ENCODE measurements at regions not wholly inside any gene's neighbourhood (a gene's known extent, or its start where the extent isn't known, plus 50 kb on each side); places are given as distances from the start of the nearest gene placed in this dataset.

DNA sequence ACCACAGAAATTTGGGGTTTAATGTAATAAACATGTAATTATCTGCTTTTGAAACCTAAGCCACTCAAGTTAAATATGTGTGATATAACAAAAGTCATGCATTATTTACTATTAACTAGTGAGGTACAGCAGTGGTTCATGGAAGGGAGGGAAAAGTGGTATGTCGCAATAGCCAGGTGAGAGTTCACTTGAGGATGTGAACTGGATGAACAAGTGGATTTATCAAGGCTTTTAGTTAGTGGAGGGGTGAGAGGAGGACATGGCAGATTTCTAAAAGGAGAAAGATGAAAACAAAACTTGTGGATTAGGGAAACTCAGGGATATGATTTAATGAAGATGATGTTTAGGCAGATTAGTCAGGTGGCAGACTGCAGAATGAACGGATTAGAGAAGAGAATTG, 141.3 kb upstream of the NFIB start:
- intact Hi-C loops (cut with micrococcal nuclease; ENCODE audit: unreplicated experiment): no loop called here

GRCh38 chr9:14453286-14453685, 139.3 kb upstream of the NFIB start:
- no peak for DNase-seq (ENCODE audit: low spot score)
- ChIA-PET POLR2A (ENCODE audit: low non-redundant PET) (no interaction called here), CTCF (no interaction called here)
- Histone ChIP-seq H3K27me3 (replicated peaks; ENCODE audit: insufficient read depth, low read depth, low read length, poor library complexity) (no peaks in the 10 kb centered on the region), H3K36me3 (ENCODE audit: insufficient read depth, low read length, poor library complexity, severe bottlenecking) (no peaks in the 10 kb centered on the region), H3K27ac (ENCODE audit: low read depth, low read length, poor library complexity, severe bottlenecking) (no peak overlapping the region), H3K4me3 (ENCODE audit: low read depth, low read length, poor library complexity, severe bottlenecking) (no peak overlapping the region), H3K4me1 (ENCODE audit: insufficient read depth, low read length, poor library complexity, severe bottlenecking) (no peaks in the 10 kb centered on the region), H3K9me3 (ENCODE audit: low read depth, low read length, poor library complexity, severe bottlenecking) (no peaks in the 10 kb centered on the region)
- BruUV-seq (replicated peaks): no TSS peak
- TF ChIP-seq EZH2 (IDR thresholded peaks at IDR 0.05; ENCODE audit: borderline replicate concordance, low read depth, low read length, poor library complexity, severe bottlenecking): no peak
- TF ChIP-seq, protein P1, sequence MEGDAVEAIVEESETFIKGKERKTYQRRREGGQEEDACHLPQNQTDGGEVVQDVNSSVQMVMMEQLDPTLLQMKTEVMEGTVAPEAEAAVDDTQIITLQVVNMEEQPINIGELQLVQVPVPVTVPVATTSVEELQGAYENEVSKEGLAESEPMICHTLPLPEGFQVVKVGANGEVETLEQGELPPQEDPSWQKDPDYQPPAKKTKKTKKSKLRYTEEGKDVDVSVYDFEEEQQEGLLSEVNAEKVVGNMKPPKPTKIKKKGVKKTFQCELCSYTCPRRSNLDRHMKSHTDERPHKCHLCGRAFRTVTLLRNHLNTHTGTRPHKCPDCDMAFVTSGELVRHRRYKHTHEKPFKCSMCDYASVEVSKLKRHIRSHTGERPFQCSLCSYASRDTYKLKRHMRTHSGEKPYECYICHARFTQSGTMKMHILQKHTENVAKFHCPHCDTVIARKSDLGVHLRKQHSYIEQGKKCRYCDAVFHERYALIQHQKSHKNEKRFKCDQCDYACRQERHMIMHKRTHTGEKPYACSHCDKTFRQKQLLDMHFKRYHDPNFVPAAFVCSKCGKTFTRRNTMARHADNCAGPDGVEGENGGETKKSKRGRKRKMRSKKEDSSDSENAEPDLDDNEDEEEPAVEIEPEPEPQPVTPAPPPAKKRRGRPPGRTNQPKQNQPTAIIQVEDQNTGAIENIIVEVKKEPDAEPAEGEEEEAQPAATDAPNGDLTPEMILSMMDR (conservative IDR thresholded peaks at IDR 0.05; ENCODE audit: low read depth, low read length): no peak
- intact Hi-C loops (cut with micrococcal nuclease; ENCODE audit: unreplicated experiment): no loop called here

More for the DNA sequence above, 141.3 kb upstream of the NFIB start:
- Histone ChIP-seq H3K27ac (ENCODE audit: low read depth, low read length, poor library complexity, severe bottlenecking) (no peak overlapping the region), H3K27me3 (replicated peaks; ENCODE audit: insufficient read depth, low read depth, low read length, poor library complexity) (no peaks in the 10 kb centered on the region), H3K4me3 (ENCODE audit: low read depth, low read length, poor library complexity, severe bottlenecking) (no peak overlapping the region), H3K4me1 (ENCODE audit: insufficient read depth, low read length, poor library complexity, severe bottlenecking) (no peaks in the 10 kb centered on the region), H3K36me3 (ENCODE audit: insufficient read depth, low read length, poor library complexity, severe bottlenecking) (no peaks in the 10 kb centered on the region), H3K9me3 (ENCODE audit: low read depth, low read length, poor library complexity, severe bottlenecking) (no peaks in the 10 kb centered on the region)
- no peak for DNase-seq (ENCODE audit: low spot score)
- TF ChIP-seq, protein P1 (conservative IDR thresholded peaks at IDR 0.05; ENCODE audit: low read depth, low read length): no peak
- no peak for TF ChIP-seq EZH2 (IDR thresholded peaks at IDR 0.05; ENCODE audit: borderline replicate concordance, low read depth, low read length, poor library complexity, severe bottlenecking)
- ChIA-PET CTCF (no interaction called here), POLR2A (ENCODE audit: low non-redundant PET) (no interaction called here)
- no TSS peak for BruUV-seq (replicated peaks)

- no peaks in the 10 kb centered on the region for H3K27me3 ChIP-seq (replicated peaks; ENCODE audit: insufficient read depth, low read depth, low read length, poor library complexity)
These were observed 138.6 kb upstream of the NFIB start for GRCh38 chr9:14452539-14452938.

More at GRCh38 chr9:14452539-14452938, 138.6 kb upstream of the NFIB start:
- POLR2A ChIA-PET (ENCODE audit: low non-redundant PET): no interaction called here
- Histone ChIP-seq H3K36me3 (ENCODE audit: insufficient read depth, low read length, poor library complexity, severe bottlenecking) (no peaks in the 10 kb centered on the region), H3K4me3 (ENCODE audit: low read depth, low read length, poor library complexity, severe bottlenecking) (no peak overlapping the region), H3K4me1 (ENCODE audit: insufficient read depth, low read length, poor library complexity, severe bottlenecking) (no peaks in the 10 kb centered on the region), H3K9me3 (ENCODE audit: low read depth, low read length, poor library complexity, severe bottlenecking) (no peaks in the 10 kb centered on the region), H3K27ac (ENCODE audit: low read depth, low read length, poor library complexity, severe bottlenecking) (no peak overlapping the region)
- TF ChIP-seq, protein P1 (conservative IDR thresholded peaks at IDR 0.05; ENCODE audit: low read depth, low read length): no peak
- no peak for TF ChIP-seq EZH2 (IDR thresholded peaks at IDR 0.05; ENCODE audit: borderline replicate concordance, low read depth, low read length, poor library complexity, severe bottlenecking)
- no peak for DNase-seq (ENCODE audit: low spot score)
- intact Hi-C loops (cut with micrococcal nuclease; ENCODE audit: unreplicated experiment): no loop called here
- BruUV-seq (replicated peaks): no TSS peak
- CTCF ChIA-PET: no interaction called here
